AG10803 (cell line): ENCODE measurements at regions not wholly inside any gene's neighbourhood (a gene's known extent, or its start where the extent isn't known, plus 50 kb on each side); places are given as distances from the start of the nearest gene placed in this dataset.

Source experiments
- DNase-seq: peaks from one replicate; pipeline ENCODE4 v3.0.0; 2010; ENCODE audit warnings: low read depth
- H3K4me3 ChIP-seq: 2 replicates; pipeline ENCODE4 v1.5.1; 2011; ENCODE audit warnings: mild to moderate bottlenecking, low read length, control low read depth
- TF ChIP-seq, protein P1 (sequence below): conservative IDR thresholded peaks from 2 replicates; pipeline ENCODE4 v1.5.1; 2011; ENCODE audit warnings: mild to moderate bottlenecking, low read length, control low read depth, inconsistent platforms

DNA sequence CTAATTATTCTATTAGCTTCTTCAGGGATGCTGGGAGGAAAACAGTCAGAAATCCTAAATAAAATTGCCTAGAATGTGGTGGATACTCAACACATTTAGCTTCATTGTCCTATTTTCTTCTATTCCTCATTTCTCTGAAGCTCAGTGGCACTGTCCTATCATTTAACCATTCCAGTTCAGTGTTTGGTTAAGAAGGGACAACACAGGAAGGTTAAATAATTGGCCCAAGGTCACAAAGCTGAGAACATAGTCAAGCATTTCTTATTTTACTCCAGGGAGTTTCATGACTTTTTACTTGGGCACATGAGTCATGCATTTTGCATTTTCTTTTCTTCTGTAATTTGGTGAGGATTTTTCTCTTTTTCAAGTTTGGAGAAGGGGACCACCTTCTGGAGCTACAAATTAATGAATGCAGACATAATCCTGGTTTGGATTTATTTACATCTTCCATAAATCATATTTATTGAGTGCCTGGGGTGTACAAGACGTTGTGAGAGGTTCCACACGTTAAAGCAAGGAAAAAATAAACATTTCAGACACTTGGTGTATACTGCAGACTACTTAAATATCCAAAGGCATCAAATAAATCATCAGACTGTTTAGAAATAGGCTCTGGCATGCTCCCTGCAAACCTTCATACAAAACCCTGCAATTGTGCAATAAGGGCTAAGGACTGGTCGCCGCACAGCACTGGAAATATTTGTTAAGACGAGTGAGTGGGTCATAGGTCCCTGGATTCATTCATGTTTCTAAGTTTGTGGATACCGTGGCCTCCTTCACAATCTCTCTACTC is 263.9 kb downstream of the MAF start:
- DNase-seq = no peak
- TF ChIP-seq, protein P1, sequence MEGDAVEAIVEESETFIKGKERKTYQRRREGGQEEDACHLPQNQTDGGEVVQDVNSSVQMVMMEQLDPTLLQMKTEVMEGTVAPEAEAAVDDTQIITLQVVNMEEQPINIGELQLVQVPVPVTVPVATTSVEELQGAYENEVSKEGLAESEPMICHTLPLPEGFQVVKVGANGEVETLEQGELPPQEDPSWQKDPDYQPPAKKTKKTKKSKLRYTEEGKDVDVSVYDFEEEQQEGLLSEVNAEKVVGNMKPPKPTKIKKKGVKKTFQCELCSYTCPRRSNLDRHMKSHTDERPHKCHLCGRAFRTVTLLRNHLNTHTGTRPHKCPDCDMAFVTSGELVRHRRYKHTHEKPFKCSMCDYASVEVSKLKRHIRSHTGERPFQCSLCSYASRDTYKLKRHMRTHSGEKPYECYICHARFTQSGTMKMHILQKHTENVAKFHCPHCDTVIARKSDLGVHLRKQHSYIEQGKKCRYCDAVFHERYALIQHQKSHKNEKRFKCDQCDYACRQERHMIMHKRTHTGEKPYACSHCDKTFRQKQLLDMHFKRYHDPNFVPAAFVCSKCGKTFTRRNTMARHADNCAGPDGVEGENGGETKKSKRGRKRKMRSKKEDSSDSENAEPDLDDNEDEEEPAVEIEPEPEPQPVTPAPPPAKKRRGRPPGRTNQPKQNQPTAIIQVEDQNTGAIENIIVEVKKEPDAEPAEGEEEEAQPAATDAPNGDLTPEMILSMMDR = no peak

DNA sequence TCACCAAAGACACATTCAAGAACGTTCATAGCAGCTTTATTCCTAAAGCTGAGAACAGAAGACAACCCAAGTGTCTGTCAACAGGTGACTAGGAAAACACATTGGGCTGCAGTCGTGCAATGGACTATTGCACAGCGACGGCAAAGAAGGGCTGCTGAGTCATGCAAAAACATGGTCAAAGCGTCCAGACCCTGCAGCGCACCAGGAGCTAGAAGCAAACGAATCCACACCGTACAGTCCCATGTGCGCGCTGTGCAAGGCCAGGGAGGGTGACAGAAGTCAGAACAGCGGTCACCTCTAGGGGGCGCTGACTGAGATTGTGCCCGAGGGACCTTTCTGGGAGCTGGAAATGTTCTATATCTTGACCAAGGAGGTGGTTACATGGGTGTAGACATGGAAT is 266.4 kb downstream of the MAF start:
- no peak overlapping the region for H3K4me3 ChIP-seq
- no peak for DNase-seq

More for the DNA sequence above, 263.9 kb downstream of the MAF start:
- no peak overlapping the region for H3K4me3 ChIP-seq

DNA sequence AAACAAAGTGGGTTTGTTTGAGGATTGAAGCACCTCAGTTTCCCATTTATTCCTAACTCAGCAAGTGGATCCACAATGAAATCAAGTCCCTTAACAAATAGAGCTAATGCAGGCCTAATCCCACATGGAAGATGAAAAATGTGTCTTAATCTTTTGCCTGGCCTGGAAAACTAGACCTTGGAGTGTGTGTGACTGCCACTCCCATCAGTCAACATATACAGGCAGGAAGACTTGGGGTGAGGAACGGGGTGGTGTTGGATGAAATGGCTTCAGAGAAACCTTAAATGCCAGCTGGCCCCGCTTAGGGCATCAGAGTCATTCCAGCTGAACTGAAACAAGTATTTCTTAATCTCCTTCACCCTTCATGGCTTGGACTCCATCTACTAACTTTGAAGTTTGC is 269.5 kb downstream of the MAF start:
- no peak for DNase-seq
- TF ChIP-seq, protein P1 = no peak
- H3K4me3 ChIP-seq = no peak overlapping the region

More for the DNA sequence above, 266.4 kb downstream of the MAF start:
- TF ChIP-seq, protein P1 = no peak

DNA sequence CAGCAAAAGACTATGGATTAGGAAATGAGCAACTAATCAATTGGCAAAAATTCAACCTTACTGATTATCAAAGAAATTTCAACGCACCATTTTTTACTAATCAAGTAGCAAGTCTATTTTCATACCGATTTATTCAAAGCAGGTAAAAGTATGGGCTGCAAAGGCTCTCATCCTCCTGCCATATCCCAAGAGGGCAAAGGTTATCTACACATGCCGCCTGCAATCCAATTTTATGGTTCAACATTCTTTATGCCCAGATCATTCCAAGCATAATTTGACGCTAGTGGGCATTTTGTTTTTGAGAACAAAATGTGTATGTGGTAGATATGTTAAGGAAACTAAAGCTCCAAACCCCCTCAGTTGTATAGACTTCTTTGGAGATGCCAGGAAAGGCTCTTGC is 270.6 kb downstream of the MAF start:
- TF ChIP-seq, protein P1 = no peak
- no peak for DNase-seq
- H3K4me3 ChIP-seq = no peak overlapping the region

DNA sequence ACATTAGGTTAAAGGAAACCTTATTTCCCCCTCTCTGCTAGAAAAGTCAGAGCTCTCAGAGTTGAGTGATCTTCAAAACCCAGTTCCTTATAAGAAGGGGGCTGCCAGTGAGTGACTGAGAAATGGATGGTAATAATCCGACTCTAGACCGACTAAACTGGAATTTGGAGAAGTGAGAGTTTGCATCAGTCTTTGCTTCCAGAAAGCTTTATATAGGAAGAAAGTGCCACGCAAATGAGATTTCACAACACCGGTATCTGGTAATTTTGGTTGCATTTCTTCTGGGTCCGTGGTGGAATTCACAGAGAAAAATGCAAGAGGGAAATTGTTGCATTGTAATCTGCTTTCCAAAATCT is 271.4 kb downstream of the MAF start:
- H3K4me3 ChIP-seq = no peak overlapping the region
- TF ChIP-seq, protein P1 = no peak
- DNase-seq = no peak

DNA sequence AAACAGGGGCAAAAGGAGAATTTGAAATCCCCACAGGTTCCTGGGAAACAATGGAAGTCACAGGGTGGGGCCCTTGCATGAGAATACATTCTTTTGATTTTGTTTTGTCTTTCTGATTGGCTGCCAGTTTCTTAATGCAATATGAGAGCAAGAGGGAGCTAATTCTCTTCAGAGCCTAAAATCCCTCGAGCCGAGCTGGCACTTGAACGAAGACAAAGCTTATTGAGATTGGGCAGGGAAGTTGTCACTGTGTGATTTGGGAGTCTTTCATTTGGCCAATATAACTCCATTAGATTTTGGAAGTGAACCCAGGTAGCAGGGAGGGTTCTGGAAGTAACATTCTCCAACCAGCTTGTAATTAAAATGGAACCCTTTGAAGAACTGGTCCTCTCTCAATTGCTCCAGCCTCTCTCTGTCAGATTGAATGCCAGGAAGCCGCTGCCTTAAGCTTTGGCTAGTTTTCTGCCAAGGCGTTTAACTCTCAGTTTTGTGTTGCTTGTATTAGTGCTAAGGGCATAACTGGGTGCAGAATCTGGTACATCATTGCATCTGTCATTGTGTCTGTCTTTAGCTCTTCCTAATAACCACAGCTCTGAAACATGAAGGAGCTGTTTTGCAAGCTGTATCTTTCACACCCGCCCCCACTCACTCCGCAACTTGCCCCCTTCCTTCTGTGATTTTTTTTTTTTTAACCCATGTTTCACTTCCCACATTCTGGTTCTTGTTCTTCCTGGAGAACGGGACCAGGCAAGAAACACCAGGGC is 272.0 kb downstream of the MAF start:
- TF ChIP-seq, protein P1 = no peak
- no peak for DNase-seq
- H3K4me3 ChIP-seq = no peak overlapping the region

DNA sequence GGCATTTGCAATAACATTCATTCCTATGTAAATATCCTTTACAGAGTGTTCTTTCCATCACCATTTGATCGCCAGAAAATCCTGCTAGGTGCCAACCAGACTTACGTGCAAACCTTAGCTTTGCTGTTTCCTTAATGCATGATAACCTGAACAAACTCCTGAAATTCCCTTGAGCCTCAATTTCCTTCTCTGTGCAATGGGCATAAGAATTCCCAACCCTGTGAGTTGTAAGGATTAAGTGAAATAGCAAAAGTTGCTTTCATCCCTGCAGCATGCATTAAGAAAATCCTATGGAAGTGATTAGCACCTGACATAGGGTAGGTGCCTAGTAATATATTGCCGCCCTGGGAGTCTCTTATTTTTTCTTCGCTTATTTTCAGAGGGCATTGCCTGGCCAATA is 272.7 kb downstream of the MAF start:
- no peak overlapping the region for H3K4me3 ChIP-seq
- DNase-seq = no peak
- TF ChIP-seq, protein P1 = no peak
